ENCODE measurements at regions not wholly inside any gene's neighbourhood (a gene's known extent, or its start where the extent isn't known, plus 50 kb on each side); places are given as distances from the start of the nearest gene placed in this dataset.

- Histone ChIP-seq H3K4me1 (no peaks in the 10 kb centered on the region), H3K4me3 (no peak overlapping the region), H3K27me3 (no peaks in the 10 kb centered on the region), H3K9me3 (no peaks in the 10 kb centered on the region), H3K27ac (no peak overlapping the region), H3K36me3 (no peaks in the 10 kb centered on the region), H3K9ac (ENCODE audit: low read depth in 2 of 2, low read length in 2 of 2) (no peak overlapping the region)
- no peak for TF ChIP-seq CTCF (IDR thresholded peaks at IDR 0.05)
- intact Hi-C loops (cut with DNase I) = no loop called here
- no peak for DNase-seq
These were observed 240.4 kb upstream of the MARCKS start for GRCh38 chr6:113616701-113617274.

GRCh38 chr6:113619077-113619476 is 238.1 kb upstream of the MARCKS start:
- Histone ChIP-seq H3K27me3 (no peaks in the 10 kb centered on the region), H3K4me1 (no peaks in the 10 kb centered on the region), H3K36me3 (no peaks in the 10 kb centered on the region), H3K9ac (ENCODE audit: low read depth in 2 of 2, low read length in 2 of 2) (no peak overlapping the region), H3K9me3 (no peaks in the 10 kb centered on the region), H3K4me3 (no peak overlapping the region), H3K27ac (no peak overlapping the region)
- no peak for DNase-seq
- intact Hi-C loops (cut with DNase I) = no loop called here
- TF ChIP-seq CTCF (IDR thresholded peaks at IDR 0.05) = no peak

- H3K27me3 ChIP-seq = no peaks in the 10 kb centered on the region
- H3K36me3 ChIP-seq = no peaks in the 10 kb centered on the region
- no peak overlapping the region for H3K9ac ChIP-seq (ENCODE audit: low read depth in 2 of 2, low read length in 2 of 2)
- no peaks in the 10 kb centered on the region for H3K9me3 ChIP-seq
- no peak for DNase-seq
- H3K4me3 ChIP-seq = no peak overlapping the region
- intact Hi-C loops (cut with DNase I) = no loop called here
- no peaks in the 10 kb centered on the region for H3K4me1 ChIP-seq
- TF ChIP-seq CTCF (IDR thresholded peaks at IDR 0.05) = no peak
- no peak overlapping the region for H3K27ac ChIP-seq
These were observed 236.8 kb upstream of the MARCKS start for GRCh38 chr6:113620386-113620785.

- DNase-seq = no peak
- intact Hi-C loops (cut with DNase I) = no loop called here
- Histone ChIP-seq H3K4me1 (no peaks in the 10 kb centered on the region), H3K9me3 (no peaks in the 10 kb centered on the region), H3K27me3 (no peaks in the 10 kb centered on the region), H3K27ac (no peak overlapping the region), H3K4me3 (no peak overlapping the region), H3K36me3 (no peaks in the 10 kb centered on the region), H3K9ac (ENCODE audit: low read depth in 2 of 2, low read length in 2 of 2) (no peak overlapping the region)
- no peak for TF ChIP-seq CTCF (IDR thresholded peaks at IDR 0.05)
These were observed 234.9 kb upstream of the MARCKS start for GRCh38 chr6:113622254-113622653.

GRCh38 chr6:113623129-113623528 is 234.0 kb upstream of the MARCKS start:
- H3K36me3 ChIP-seq = no peaks in the 10 kb centered on the region
- H3K27me3 ChIP-seq = no peaks in the 10 kb centered on the region
- H3K4me3 ChIP-seq = no peak overlapping the region
- intact Hi-C loops (cut with DNase I) = no loop called here
- DNase-seq = no peak
- no peaks in the 10 kb centered on the region for H3K9me3 ChIP-seq
- H3K9ac ChIP-seq (ENCODE audit: low read depth in 2 of 2, low read length in 2 of 2) = no peak overlapping the region
- no peak for TF ChIP-seq CTCF (IDR thresholded peaks at IDR 0.05)
- no peaks in the 10 kb centered on the region for H3K4me1 ChIP-seq
- H3K27ac ChIP-seq = no peak overlapping the region
